Ectodermal cell (in vitro differentiated cells): ENCODE measurements at regions not wholly inside any gene's neighbourhood (a gene's known extent, or its start where the extent isn't known, plus 50 kb on each side); places are given as distances from the start of the nearest gene placed in this dataset.

Experiments used
- H3K27ac ChIP-seq: 2 replicates; pipeline ENCODE4 v1.7.0; 2013; ENCODE audit warnings: mild to moderate bottlenecking, low read depth, low read length; ENCODE audit not compliant: insufficient read depth, poor library complexity, severe bottlenecking
- H3K27me3 ChIP-seq: 2 replicates; pipeline ENCODE4 v1.7.0; 2013; ENCODE audit warnings: mild to moderate bottlenecking, low read length; ENCODE audit not compliant: insufficient read depth, control insufficient read depth, poor library complexity, severe bottlenecking
- H3K36me3 ChIP-seq: one replicate; pipeline ENCODE4 v1.7.0; 2013; ENCODE audit warnings: low read length; ENCODE audit not compliant: control insufficient read depth, insufficient read depth
- H3K4me1 ChIP-seq: one replicate; pipeline ENCODE4 v1.7.0; 2013; ENCODE audit warnings: low read length; ENCODE audit not compliant: control insufficient read depth, insufficient read depth
- H3K4me3 ChIP-seq: 2 replicates; pipeline ENCODE4 v1.7.0; 2013; ENCODE audit warnings: low read depth, low read length, control low read depth; ENCODE audit not compliant: insufficient read depth
- H3K9me3 ChIP-seq: 2 replicates; pipeline ENCODE4 v1.7.0; 2013; ENCODE audit warnings: mild to moderate bottlenecking, low read length, moderate library complexity; ENCODE audit not compliant: control insufficient read depth
- WGBS, 2 experiments: methylation state at CpG; one replicate each; pipeline ENCODE4 v1.1.7; 2013; ENCODE audit warnings: missing lambda C conversion rate in 2 of 2; 5-methylcytosine and 5-hydroxymethylcytosine counted together

DNA sequence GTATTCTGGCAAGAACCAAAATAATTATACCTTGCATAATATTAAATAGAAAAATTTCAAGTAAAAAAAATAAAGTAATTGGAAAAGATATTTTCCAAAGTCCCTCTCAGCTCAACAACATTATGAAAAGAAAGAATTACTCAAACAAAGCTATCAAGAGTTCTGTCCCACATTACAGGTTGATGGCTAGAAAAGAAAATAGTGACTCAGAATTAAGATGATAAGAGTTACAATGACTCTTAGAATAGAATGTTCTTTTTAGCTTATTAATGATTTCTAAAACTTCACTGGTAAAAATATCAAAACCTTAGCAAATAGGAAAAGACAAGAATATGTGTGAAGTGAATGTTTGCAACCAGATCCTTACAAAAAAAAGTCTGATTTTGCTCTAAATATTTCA is 312.5 kb upstream of the PDGFD start:
- no peak overlapping the region for H3K27ac ChIP-seq
- H3K36me3 ChIP-seq: no peaks in the 10 kb centered on the region
- no peaks in the 10 kb centered on the region for H3K4me1 ChIP-seq
- H3K27me3 ChIP-seq: no peaks in the 10 kb centered on the region
- no peaks in the 10 kb centered on the region for H3K9me3 ChIP-seq
- H3K4me3 ChIP-seq: no peak overlapping the region

DNA sequence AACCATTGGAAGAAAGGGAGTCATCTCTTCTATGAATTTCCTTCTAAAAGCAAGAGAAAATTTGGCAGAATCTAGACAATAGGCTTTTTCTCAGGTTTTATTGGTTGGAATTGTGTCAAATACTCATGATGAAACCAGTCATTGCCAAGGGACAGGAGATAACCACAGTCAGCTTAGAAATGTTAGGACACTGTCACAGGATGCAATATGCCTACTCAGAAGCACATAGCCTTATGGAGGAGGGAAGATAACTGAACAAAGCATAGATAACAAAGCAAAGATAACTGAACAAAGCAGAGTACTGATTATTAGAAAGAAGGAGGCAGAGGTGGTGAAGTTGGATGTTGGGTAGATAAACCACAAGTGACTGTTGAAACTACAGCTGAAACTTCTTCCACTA is 303.5 kb upstream of the PDGFD start:
- Histone ChIP-seq H3K9me3 (no peaks in the 10 kb centered on the region), H3K27me3 (no peaks in the 10 kb centered on the region)

DNA sequence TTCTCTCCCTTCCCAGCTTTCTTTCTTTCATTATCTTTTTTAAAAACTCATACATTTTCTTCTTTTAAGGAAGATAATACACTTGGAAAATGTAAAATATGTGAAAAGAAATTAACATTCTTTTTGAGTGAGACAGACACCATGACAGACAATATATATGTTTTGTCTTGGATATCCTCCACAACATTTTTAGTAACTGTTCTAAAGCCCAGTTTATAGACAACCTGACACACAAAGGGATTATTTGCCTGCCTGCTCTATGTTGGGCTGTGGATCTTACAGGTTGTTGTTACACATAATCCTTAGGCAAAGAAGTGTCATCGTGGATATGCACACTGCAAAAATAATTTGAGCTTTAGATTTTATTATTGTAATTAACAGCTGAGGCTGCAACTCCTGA is 301.4 kb upstream of the PDGFD start:
- H3K4me1 ChIP-seq: no peaks in the 10 kb centered on the region
- no peak overlapping the region for H3K27ac ChIP-seq
- 82 to 92% methylated on average over 1 of the region's 1 CpG for WGBS, 2 experiments
- no peaks in the 10 kb centered on the region for H3K36me3 ChIP-seq
- no peaks in the 10 kb centered on the region for H3K9me3 ChIP-seq
- H3K4me3 ChIP-seq: no peak overlapping the region
- H3K27me3 ChIP-seq: no peaks in the 10 kb centered on the region

More for the DNA sequence above, 303.5 kb upstream of the PDGFD start:
- Histone ChIP-seq H3K27ac (no peak overlapping the region), H3K4me3 (no peak overlapping the region), H3K36me3 (no peaks in the 10 kb centered on the region), H3K4me1 (no peaks in the 10 kb centered on the region)

DNA sequence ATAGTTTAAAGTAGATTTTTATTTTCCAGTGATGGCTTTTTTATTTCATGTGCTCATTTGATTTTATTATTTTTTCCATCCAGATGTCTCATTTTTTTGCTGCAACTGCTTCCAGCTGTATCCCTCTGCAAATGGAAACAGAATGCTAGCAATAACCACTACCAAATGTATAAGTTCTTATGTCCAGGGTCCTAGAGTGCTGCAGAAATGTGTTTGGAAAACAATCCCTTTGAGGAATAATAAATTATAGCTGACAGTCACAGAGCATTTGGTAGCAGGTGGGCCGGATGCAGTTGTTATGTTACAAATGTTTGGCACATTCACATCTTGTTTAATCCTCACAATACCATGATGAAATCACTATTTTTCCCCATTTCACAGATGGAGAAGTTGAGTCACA is 300.7 kb upstream of the PDGFD start:
- H3K4me3 ChIP-seq: no peak overlapping the region
- no peak overlapping the region for H3K27ac ChIP-seq
- H3K9me3 ChIP-seq: no peaks in the 10 kb centered on the region
- no peaks in the 10 kb centered on the region for H3K4me1 ChIP-seq
- no peaks in the 10 kb centered on the region for H3K36me3 ChIP-seq
- no peaks in the 10 kb centered on the region for H3K27me3 ChIP-seq
- WGBS, 2 experiments: 89% methylated on average over 1 of the region's 1 CpG; no CpG with 5 or more reads in 1 of the 2 experiments

DNA sequence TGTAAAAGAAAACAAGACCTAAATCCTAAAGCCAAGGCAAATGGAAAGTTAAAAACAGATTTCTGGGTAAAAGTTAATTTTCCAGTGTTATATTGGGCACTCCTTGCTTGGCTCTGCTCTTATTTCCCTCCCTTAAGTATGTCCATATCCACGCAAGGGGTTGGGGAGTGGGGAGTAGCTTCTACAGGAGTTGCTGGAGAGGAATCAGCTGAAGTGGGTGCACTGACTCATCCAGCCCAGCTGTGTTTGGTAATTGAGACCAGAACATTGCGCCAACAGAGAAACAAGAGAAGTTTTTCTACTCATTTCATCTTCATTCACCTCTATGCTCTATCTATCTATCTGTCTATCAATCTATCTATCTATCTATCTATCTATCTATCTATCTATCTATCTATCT is 298.4 kb upstream of the PDGFD start:
- no peaks in the 10 kb centered on the region for H3K36me3 ChIP-seq
- no peaks in the 10 kb centered on the region for H3K4me1 ChIP-seq
- H3K27me3 ChIP-seq: no peaks in the 10 kb centered on the region
- H3K27ac ChIP-seq: no peak overlapping the region
- 80 to 86% methylated on average over 2 of the region's 2 CpGs for WGBS, 2 experiments
- H3K4me3 ChIP-seq: no peak overlapping the region
- no peaks in the 10 kb centered on the region for H3K9me3 ChIP-seq

DNA sequence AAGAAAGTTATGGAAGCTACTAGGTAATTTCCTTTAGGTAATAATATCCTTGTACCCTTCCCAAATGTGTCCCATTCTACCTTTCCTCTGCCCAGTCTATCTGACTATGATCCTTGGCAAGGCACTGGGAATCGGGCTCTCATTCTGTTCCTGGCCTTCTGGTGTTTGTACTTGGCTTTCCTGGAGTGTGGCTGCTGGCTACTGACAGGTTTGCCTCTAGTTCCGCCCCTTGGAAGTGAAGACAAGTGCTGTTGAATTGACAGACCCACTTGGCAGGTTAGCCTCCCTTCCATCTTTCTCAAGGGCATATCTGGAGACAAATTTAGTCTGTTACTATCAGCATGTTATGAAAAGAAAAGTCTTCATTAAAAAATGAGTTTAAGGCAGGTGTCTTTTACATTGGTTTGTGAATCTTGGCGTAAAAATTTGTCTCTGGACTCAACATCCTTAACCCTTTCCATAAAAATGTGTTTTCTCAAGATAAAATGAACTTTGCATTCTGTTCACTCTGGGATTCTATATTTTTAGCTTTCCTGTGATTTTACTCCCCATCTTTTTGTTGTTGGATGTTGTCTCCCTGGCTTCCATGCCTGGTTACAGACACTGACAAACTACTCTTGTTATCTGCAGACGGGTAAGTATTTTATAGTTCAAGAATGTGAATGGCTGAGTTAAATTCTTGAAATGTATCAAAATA is 287.4 kb upstream of the PDGFD start:
- no peaks in the 10 kb centered on the region for H3K27me3 ChIP-seq
- no peaks in the 10 kb centered on the region for H3K9me3 ChIP-seq
- no peaks in the 10 kb centered on the region for H3K36me3 ChIP-seq
- no peak overlapping the region for H3K4me3 ChIP-seq
- H3K27ac ChIP-seq: no peak overlapping the region
- WGBS, 2 experiments: 93% methylated on average over 3 of the region's 4 CpGs
- no peaks in the 10 kb centered on the region for H3K4me1 ChIP-seq

DNA sequence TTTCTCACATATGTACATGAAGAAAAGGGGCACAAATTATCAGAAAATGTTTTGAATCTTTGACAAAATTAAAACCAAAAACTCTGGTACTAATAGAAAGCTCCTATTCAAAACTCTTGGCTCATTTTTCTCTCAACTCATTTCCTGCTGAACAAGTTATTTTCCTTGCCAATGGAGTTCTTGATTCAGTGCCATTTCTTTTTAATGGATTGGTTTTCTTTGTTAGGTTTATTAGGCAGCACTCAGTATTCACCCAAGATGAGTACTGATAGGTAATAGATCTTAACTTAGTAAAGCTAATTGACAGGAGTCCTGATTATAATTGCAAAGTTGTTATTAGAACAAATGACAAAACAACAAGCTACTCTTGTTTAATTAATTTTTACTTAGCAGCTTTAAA is 279.4 kb upstream of the PDGFD start:
- Histone ChIP-seq H3K9me3 (no peaks in the 10 kb centered on the region), H3K27me3 (no peaks in the 10 kb centered on the region), H3K4me3 (no peak overlapping the region), H3K27ac (no peak overlapping the region), H3K4me1 (no peaks in the 10 kb centered on the region), H3K36me3 (no peaks in the 10 kb centered on the region)

DNA sequence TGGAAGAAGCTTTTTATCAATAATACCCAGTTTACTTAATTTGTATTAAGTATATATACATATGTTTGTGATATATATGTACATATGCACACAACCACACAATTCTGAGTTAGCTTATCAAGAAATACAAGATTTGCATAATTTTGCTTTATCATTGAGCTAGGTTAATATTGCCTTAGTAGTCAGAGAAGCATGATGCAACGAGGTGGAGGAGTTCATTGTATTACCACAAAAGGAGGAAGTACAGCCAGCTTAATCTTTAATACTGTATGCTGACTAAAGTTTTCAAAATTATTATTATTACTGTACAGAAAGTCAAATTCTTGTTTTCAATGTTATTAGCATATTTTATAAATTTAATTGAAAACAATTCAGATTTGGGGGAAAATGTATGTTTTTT is 278.4 kb upstream of the PDGFD start:
- Histone ChIP-seq H3K27ac (no peak overlapping the region), H3K4me1 (no peaks in the 10 kb centered on the region), H3K27me3 (no peaks in the 10 kb centered on the region), H3K36me3 (no peaks in the 10 kb centered on the region), H3K9me3 (no peaks in the 10 kb centered on the region), H3K4me3 (no peak overlapping the region)
- WGBS, 2 experiments: 89 to 100% methylated on average over 1 of the region's 1 CpG

DNA sequence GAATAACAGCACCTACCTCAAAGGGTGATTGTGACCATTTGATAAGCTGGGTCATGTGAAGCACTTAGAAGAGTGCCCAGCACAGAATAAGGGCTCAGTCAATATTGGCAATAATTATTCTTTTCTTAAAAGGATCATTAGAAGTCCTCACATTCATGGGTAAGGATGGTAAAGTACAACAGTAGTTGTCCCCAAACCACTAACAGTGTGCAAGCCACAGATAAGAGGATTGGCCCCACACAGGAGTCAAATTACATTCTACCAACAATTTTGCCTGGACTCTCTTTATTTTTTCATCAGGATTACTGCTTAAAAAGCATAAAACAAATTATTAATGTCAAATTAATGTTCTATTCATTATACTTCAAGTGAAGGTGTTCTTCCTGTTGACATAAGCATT is 271.5 kb upstream of the PDGFD start:
- Histone ChIP-seq H3K27me3 (no peaks in the 10 kb centered on the region), H3K36me3 (no peaks in the 10 kb centered on the region), H3K4me1 (no peaks in the 10 kb centered on the region), H3K27ac (no peak overlapping the region), H3K9me3 (no peaks in the 10 kb centered on the region), H3K4me3 (no peak overlapping the region)

DNA sequence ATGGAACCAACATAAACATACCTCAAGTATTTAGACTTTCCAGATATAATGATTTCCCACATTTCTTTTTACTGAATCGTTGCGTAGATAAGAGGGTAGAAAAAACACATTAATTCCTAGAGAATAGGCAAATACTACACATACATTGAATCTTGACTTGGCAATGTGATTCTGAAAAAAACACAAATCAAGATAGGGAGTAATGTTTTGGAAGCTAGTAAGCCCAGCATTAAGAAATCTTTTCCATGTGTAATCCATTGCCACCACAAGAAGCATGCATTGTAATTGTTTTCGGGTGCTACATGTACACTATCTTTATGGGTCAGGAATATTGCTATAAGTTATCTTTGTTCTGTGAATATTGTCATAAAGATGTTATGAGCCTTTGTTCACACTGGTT is 269.8 kb upstream of the PDGFD start:
- WGBS, 2 experiments: 90 to 92% methylated on average over 2 to 3 of the region's 3 CpGs
- Histone ChIP-seq H3K9me3 (no peaks in the 10 kb centered on the region), H3K4me3 (no peak overlapping the region), H3K27me3 (no peaks in the 10 kb centered on the region), H3K4me1 (no peaks in the 10 kb centered on the region), H3K27ac (no peak overlapping the region), H3K36me3 (no peaks in the 10 kb centered on the region)

DNA sequence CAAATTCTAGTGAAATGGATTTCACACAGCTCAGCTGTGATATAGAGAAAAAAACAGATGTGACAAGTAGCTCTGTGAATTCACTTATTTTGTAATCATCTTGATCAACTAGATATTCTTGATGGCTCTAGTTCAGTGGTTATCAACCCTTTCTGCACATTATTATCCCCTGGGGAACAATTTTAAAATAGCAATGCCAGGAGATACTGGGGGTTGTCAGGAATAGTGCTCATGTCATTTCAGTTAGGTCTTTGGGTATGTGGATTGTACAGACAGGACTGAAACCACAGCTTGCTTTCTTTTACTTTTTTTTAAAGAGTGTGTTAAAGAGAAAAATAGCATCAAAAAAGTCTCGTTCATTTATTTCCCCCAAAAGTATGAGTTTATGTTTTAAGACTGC is 269.0 kb upstream of the PDGFD start:
- Histone ChIP-seq H3K27me3 (no peaks in the 10 kb centered on the region), H3K36me3 (no peaks in the 10 kb centered on the region), H3K4me1 (no peaks in the 10 kb centered on the region), H3K4me3 (no peak overlapping the region), H3K9me3 (no peaks in the 10 kb centered on the region), H3K27ac (no peak overlapping the region)
- WGBS, 2 experiments: 88 to 100% methylated on average over 1 of the region's 1 CpG
